ENCODE measurements at regions not wholly inside any gene's neighbourhood (a gene's known extent, or its start where the extent isn't known, plus 50 kb on each side); places are given as distances from the start of the nearest gene placed in this dataset.

GRCh38 chr4:179624768-179625181 is 2182.5 kb upstream of the AGA start:
- intact Hi-C loops (cut with DNase I): no loop called here
- Histone ChIP-seq H3K36me3 (replicated peaks in 1 of 2; ENCODE audit: insufficient read depth in 1 of 2, low read depth in 2 of 2) (no peaks in the 10 kb centered on the region), H3K27ac (no peak overlapping the region), H3K27me3 (no peaks in the 10 kb centered on the region), H3K4me1 (no peaks in the 10 kb centered on the region), H3K9me3 (no peaks in the 10 kb centered on the region), H3K4me3 (no peak overlapping the region)
- ATAC-seq (no peak), DNase-seq (peak; percentile 2 to 18 (median 10))
- TF ChIP-seq POLR2A (IDR thresholded peaks at IDR 0.05): no peak
- TF ChIP-seq CTCF (IDR thresholded peaks at IDR 0.05): no peak
- 43 to 44% methylated on average over 4 of the region's 4 CpGs for WGBS, 2 donors

GRCh38 chr4:179625406-179625805 is 2183.2 kb upstream of the AGA start:
- WGBS, 2 donors: 19 to 34% methylated on average over 1 of the region's 1 CpG
- Histone ChIP-seq H3K4me3 (no peak overlapping the region), H3K9me3 (no peaks in the 10 kb centered on the region), H3K36me3 (replicated peaks in 1 of 2; ENCODE audit: insufficient read depth in 1 of 2, low read depth in 2 of 2) (no peaks in the 10 kb centered on the region), H3K4me1 (no peaks in the 10 kb centered on the region), H3K27me3 (no peaks in the 10 kb centered on the region), H3K27ac (no peak overlapping the region)
- ATAC-seq (no peak), DNase-seq (no peak)
- TF ChIP-seq CTCF (IDR thresholded peaks at IDR 0.05): no peak
- no peak for TF ChIP-seq POLR2A (IDR thresholded peaks at IDR 0.05)
- intact Hi-C loops (cut with DNase I): no loop called here

- TF ChIP-seq CTCF (IDR thresholded peaks at IDR 0.05) (no peak), POLR2A (IDR thresholded peaks at IDR 0.05) (no peak)
These were observed 2184.4 kb upstream of the AGA start for GRCh38 chr4:179626687-179627086.

GRCh38 chr4:179631321-179631720 is 2189.1 kb upstream of the AGA start:
- no peak for ATAC-seq
- intact Hi-C loops (cut with DNase I): no loop called here
- Histone ChIP-seq H3K4me1 (no peaks in the 10 kb centered on the region), H3K27ac (no peak overlapping the region), H3K36me3 (replicated peaks in 1 of 2; ENCODE audit: insufficient read depth in 1 of 2, low read depth in 2 of 2) (no peaks in the 10 kb centered on the region), H3K27me3 (no peaks in the 10 kb centered on the region), H3K9me3 (no peaks in the 10 kb centered on the region), H3K4me3 (no peak overlapping the region)
- no peak for DNase-seq
- TF ChIP-seq POLR2A (IDR thresholded peaks at IDR 0.05): no peak
- TF ChIP-seq CTCF (IDR thresholded peaks at IDR 0.05): no peak

More at GRCh38 chr4:179626687-179627086, 2184.4 kb upstream of the AGA start:
- Histone ChIP-seq H3K4me1 (no peaks in the 10 kb centered on the region), H3K36me3 (replicated peaks in 1 of 2; ENCODE audit: insufficient read depth in 1 of 2, low read depth in 2 of 2) (no peaks in the 10 kb centered on the region), H3K4me3 (no peak overlapping the region), H3K9me3 (no peaks in the 10 kb centered on the region), H3K27me3 (no peaks in the 10 kb centered on the region), H3K27ac (no peak overlapping the region)
- 33 to 52% methylated on average over 3 of the region's 3 CpGs for WGBS, 2 donors
- ATAC-seq (no peak), DNase-seq (no peak)
- intact Hi-C loops (cut with DNase I): no loop called here

GRCh38 chr4:179634862-179635261 is 2192.6 kb upstream of the AGA start:
- Histone ChIP-seq H3K4me3 (no peak overlapping the region), H3K4me1 (no peaks in the 10 kb centered on the region), H3K9me3 (no peaks in the 10 kb centered on the region), H3K36me3 (replicated peaks in 1 of 2; ENCODE audit: insufficient read depth in 1 of 2, low read depth in 2 of 2) (no peaks in the 10 kb centered on the region), H3K27me3 (no peaks in the 10 kb centered on the region), H3K27ac (no peak overlapping the region)
- no peak for TF ChIP-seq POLR2A (IDR thresholded peaks at IDR 0.05)
- TF ChIP-seq CTCF (IDR thresholded peaks at IDR 0.05): no peak
- intact Hi-C loops (cut with DNase I): no loop called here
- 38% methylated on average over 3 of the region's 3 CpGs for whole genome bisulfite sequencing, 2 donors
- ATAC-seq: no peak
- DNase-seq: no peak
